IMR-90 (cell line): ENCODE measurements at regions not wholly inside any gene's neighbourhood (a gene's known extent, or its start where the extent isn't known, plus 50 kb on each side); places are given as distances from the start of the nearest gene placed in this dataset.

Experiments used
- ATAC-seq: fragments of 200-7000 bp; cut with Tn5 transposase; 2 replicates; pipeline ENCODE4 v1.9.1; 2020; ENCODE audit warnings: low read depth, mild to moderate bottlenecking, moderate library complexity
- BruUV-seq: library from RNA; stranded (reverse); fragments of 400-500 nt; replicated peaks from 2 replicates; lab custom pipeline; 2021; lab: Mats Ljungman, UMichigan
- CTCF ChIA-PET: fragments of 300-600 bp; formaldehyde crosslinking; extraction: SDS; loops from one replicate; lab custom pipeline; 2021; ENCODE audit warnings: antibody characterized with exemption; lab: Yijun Ruan, JAX
- POLR2A ChIA-PET: fragments of 300-600 bp; sonication (Branson Sonifier 250); formaldehyde crosslinking; loops from one replicate; lab custom pipeline; 2022; ENCODE audit warnings: antibody characterized with exemption; ENCODE audit not compliant: unreplicated experiment; lab: Charles Lee
- DNase-seq: peaks from one replicate; pipeline ENCODE4 v3.0.0; 2013
- H2AFZ ChIP-seq: replicated peaks from 2 replicates; pipeline ENCODE3; 2013; ENCODE audit warnings: low read length, mild to moderate bottlenecking; ENCODE audit not compliant: poor library complexity
- H2AK5ac ChIP-seq: 2 replicates; pipeline ENCODE4 v1.6.1; 2013; ENCODE audit warnings: low read depth, low read length, inconsistent platforms
- H2AK9ac ChIP-seq: replicated peaks from 2 replicates; pipeline ENCODE3; 2013; ENCODE audit warnings: mild to moderate bottlenecking, low read depth, low read length, moderate library complexity; ENCODE audit not compliant: poor library complexity
- H2BK120ac ChIP-seq: 2 replicates; pipeline ENCODE4 v1.6.1; 2013; ENCODE audit warnings: low read depth, low read length, inconsistent platforms
- H2BK15ac ChIP-seq: 3 replicates; pipeline ENCODE4 v1.6.1; 2013; ENCODE audit warnings: low read depth, low read length, inconsistent platforms
- H2BK20ac ChIP-seq: 2 replicates; pipeline ENCODE4 v1.6.1; 2013; ENCODE audit warnings: low read depth, mild to moderate bottlenecking, inconsistent platforms, low read length, moderate library complexity
- H2BK5ac ChIP-seq: 2 replicates; pipeline ENCODE4 v1.6.1; 2013; ENCODE audit warnings: mild to moderate bottlenecking, low read depth, low read length, inconsistent platforms; ENCODE audit not compliant: poor library complexity, severe bottlenecking
- H3K14ac ChIP-seq: replicated peaks from 2 replicates; pipeline ENCODE4 v1.6.1; 2013; ENCODE audit warnings: low read depth, low read length, inconsistent platforms
- H3K18ac ChIP-seq: 2 replicates; pipeline ENCODE4 v1.6.1; 2013; ENCODE audit warnings: low read depth, low read length, control low read depth
- H3K23ac ChIP-seq: 2 replicates; pipeline ENCODE4 v1.6.1; 2013; ENCODE audit warnings: low read depth, low read length, inconsistent platforms
- H3K27ac ChIP-seq: 2 replicates; pipeline ENCODE4 v1.5.1; 2013; ENCODE audit warnings: mild to moderate bottlenecking, control low read depth, low read length; ENCODE audit not compliant: insufficient read depth
- H3K27me3 ChIP-seq: 2 replicates; pipeline ENCODE4 v1.6.1; 2013; ENCODE audit warnings: low read length; ENCODE audit not compliant: control insufficient read depth, insufficient read depth
- H3K36me3 ChIP-seq: 2 replicates; pipeline ENCODE4 v1.6.1; 2013; ENCODE audit warnings: low read length, mixed read lengths; ENCODE audit not compliant: control insufficient read depth, insufficient read depth
- H3K4ac ChIP-seq: 2 replicates; pipeline ENCODE4 v1.6.1; 2013; ENCODE audit warnings: low read depth, low read length, inconsistent platforms
- H3K4me1 ChIP-seq: 2 replicates; pipeline ENCODE4 v1.6.1; 2013; ENCODE audit warnings: low read length, mixed read lengths; ENCODE audit not compliant: control insufficient read depth, insufficient read depth
- H3K4me2 ChIP-seq: 2 replicates; pipeline ENCODE4 v1.6.1; 2013; ENCODE audit warnings: low read depth, mild to moderate bottlenecking, control low read depth, low read length, moderate library complexity
- H3K4me3 ChIP-seq: 2 replicates; pipeline ENCODE4 v1.5.1; 2013; ENCODE audit warnings: low read depth, mild to moderate bottlenecking, control low read depth, low read length, moderate library complexity; ENCODE audit not compliant: insufficient read depth
- H3K56ac ChIP-seq: 2 replicates; pipeline ENCODE4 v1.6.1; 2013; ENCODE audit warnings: low read length, inconsistent platforms; ENCODE audit not compliant: insufficient read depth; ENCODE audit errors: extremely low read depth
- H3K79me1 ChIP-seq, 2 experiments: 2 replicates each; pipeline ENCODE4 v1.6.1; 2013; ENCODE audit warnings: low read length in 2 of 2, inconsistent platforms in 1 of 2, low read depth in 1 of 2
- H3K9ac ChIP-seq: 2 replicates; pipeline ENCODE4 v1.6.1; 2013; ENCODE audit warnings: low read depth, low read length, control low read depth
- H3K9me1 ChIP-seq: 2 replicates; pipeline ENCODE4 v1.6.1; 2013; ENCODE audit warnings: low read length, inconsistent platforms; ENCODE audit not compliant: insufficient read depth
- H3K9me3 ChIP-seq: 2 replicates; pipeline ENCODE4 v1.6.1; 2013; ENCODE audit warnings: low read length; ENCODE audit not compliant: control insufficient read depth, insufficient read depth
- H4K20me1 ChIP-seq: 2 replicates; pipeline ENCODE4 v1.6.1; 2013; ENCODE audit warnings: low read length, inconsistent platforms; ENCODE audit not compliant: insufficient read depth
- H4K5ac ChIP-seq: 2 replicates; pipeline ENCODE4 v1.6.1; 2013; ENCODE audit warnings: mild to moderate bottlenecking, low read depth, low read length, control low read depth
- H4K8ac ChIP-seq, 2 experiments: 2 replicates each; pipeline ENCODE4 v1.6.1; 2013; ENCODE audit warnings: low read depth in 2 of 2, low read length in 2 of 2, control low read depth in 1 of 2, inconsistent platforms in 1 of 2
- H4K91ac ChIP-seq: 2 replicates; pipeline ENCODE4 v1.6.1; 2013; ENCODE audit warnings: low read depth, low read length, inconsistent platforms; ENCODE audit not compliant: insufficient read depth
- BHLHE40 ChIP-seq: fragments of 150-350 bp; IDR thresholded peaks from 2 replicates; pipeline ENCODE4 v1.6.1; 2016; ENCODE audit warnings: mild to moderate bottlenecking, low read depth, low read length
- CEBPB ChIP-seq: IDR thresholded peaks from 2 replicates; pipeline ENCODE4 v1.6.1; 2012; ENCODE audit warnings: low read depth, low read length, improper control_type of control experiment
- CHD1 ChIP-seq: IDR thresholded peaks from 2 replicates; pipeline ENCODE4 v1.6.1; 2012; ENCODE audit warnings: low read depth, low read length, improper control_type of control experiment
- FOS ChIP-seq: fragments of 150-350 bp; IDR thresholded peaks from 2 replicates; pipeline ENCODE4 v1.6.1; 2016; ENCODE audit warnings: low read depth, low read length
- MAFK ChIP-seq: IDR thresholded peaks from 2 replicates; pipeline ENCODE4 v1.6.1; 2012; ENCODE audit warnings: low read depth, low read length, improper control_type of control experiment
- MAZ ChIP-seq: IDR thresholded peaks from 2 replicates; pipeline ENCODE4 v1.6.1; 2012; ENCODE audit warnings: low read depth, mild to moderate bottlenecking, low read length, improper control_type of control experiment, moderate library complexity, borderline replicate concordance
- MXI1 ChIP-seq: IDR thresholded peaks from 2 replicates; pipeline ENCODE4 v1.6.1; 2012; ENCODE audit warnings: low read depth, mild to moderate bottlenecking, low read length, moderate library complexity, borderline replicate concordance
- NFE2L2 ChIP-seq: fragments of 150-350 bp; IDR thresholded peaks from 2 replicates; pipeline ENCODE4 v1.6.1; 2016; ENCODE audit warnings: low read depth, mild to moderate bottlenecking, low read length
- POLR2A ChIP-seq: IDR thresholded peaks from 2 replicates; pipeline ENCODE4 v1.6.1; 2012; ENCODE audit warnings: mild to moderate bottlenecking, low read depth, low read length
- RAD21 ChIP-seq: IDR thresholded peaks from 2 replicates; pipeline ENCODE4 v1.6.1; 2012; ENCODE audit warnings: low read length, improper control_type of control experiment
- RCOR1 ChIP-seq: IDR thresholded peaks from 2 replicates; pipeline ENCODE4 v1.6.1; 2012; ENCODE audit warnings: mild to moderate bottlenecking, low read length, improper control_type of control experiment; ENCODE audit not compliant: insufficient replicate concordance
- RFX5 ChIP-seq: IDR thresholded peaks from 2 replicates; pipeline ENCODE4 v1.8.0; 2012; ENCODE audit warnings: low read depth, mild to moderate bottlenecking, low read length, moderate library complexity
- SMC3 ChIP-seq: fragments of 150-350 bp; IDR thresholded peaks from 2 replicates; pipeline ENCODE4 v1.6.1; 2016; ENCODE audit warnings: low read depth, mild to moderate bottlenecking, antibody characterized with exemption, low read length, moderate library complexity
- USF2 ChIP-seq: fragments of 150-350 bp; IDR thresholded peaks from 2 replicates; pipeline ENCODE4 v1.6.1; 2017; ENCODE audit warnings: mild to moderate bottlenecking, antibody characterized with exemption, low read length, low read depth
- WGBS, 2 experiments: methylation state at CpG; one replicate each; pipeline versions ENCODE4 v1.1.5 to v1.1.7; 2013; ENCODE audit warnings: missing lambda C conversion rate in 2 of 2; ENCODE audit not compliant: insufficient read length in 1 of 2; ENCODE audit errors: extremely low coverage in 2 of 2; 5-methylcytosine and 5-hydroxymethylcytosine counted together
- dilution Hi-C: fragments of 300-500 bp; cut with HindIII; formaldehyde crosslinking; loops from one replicate; pipeline ENCODE4 v1.14.3; 2018; ENCODE audit warnings: low sequenced_read_pairs; ENCODE audit not compliant: unreplicated experiment
- in situ Hi-C: fragments of 300-500 bp; cut with MboI; formaldehyde crosslinking; loops from 3 replicates; pipeline ENCODE4 v1.14.3; 2019; ENCODE audit warnings: low sequenced_read_pairs, inconsistent platforms, mixed read lengths
- intact Hi-C: fragments of 100-400 bp; cut with micrococcal nuclease; formaldehyde crosslinking; loops from 2 replicates; pipeline ENCODE4 v1.10.0; 2022
- TF ChIP-seq, protein P1 (sequence below): conservative IDR thresholded peaks from 2 replicates; pipeline ENCODE4 v1.5.1; 2012; ENCODE audit warnings: mild to moderate bottlenecking, low read depth, low read length, improper control_type of control experiment
- TF ChIP-seq, protein P2 (sequence below): fragments of 150-350 bp; IDR thresholded peaks from 2 replicates; pipeline ENCODE4 v1.6.1; 2016; ENCODE audit warnings: low read depth, mild to moderate bottlenecking, low read length, moderate library complexity, borderline replicate concordance

- TF ChIP-seq MXI1, result no peak
- TF ChIP-seq, protein P1, sequence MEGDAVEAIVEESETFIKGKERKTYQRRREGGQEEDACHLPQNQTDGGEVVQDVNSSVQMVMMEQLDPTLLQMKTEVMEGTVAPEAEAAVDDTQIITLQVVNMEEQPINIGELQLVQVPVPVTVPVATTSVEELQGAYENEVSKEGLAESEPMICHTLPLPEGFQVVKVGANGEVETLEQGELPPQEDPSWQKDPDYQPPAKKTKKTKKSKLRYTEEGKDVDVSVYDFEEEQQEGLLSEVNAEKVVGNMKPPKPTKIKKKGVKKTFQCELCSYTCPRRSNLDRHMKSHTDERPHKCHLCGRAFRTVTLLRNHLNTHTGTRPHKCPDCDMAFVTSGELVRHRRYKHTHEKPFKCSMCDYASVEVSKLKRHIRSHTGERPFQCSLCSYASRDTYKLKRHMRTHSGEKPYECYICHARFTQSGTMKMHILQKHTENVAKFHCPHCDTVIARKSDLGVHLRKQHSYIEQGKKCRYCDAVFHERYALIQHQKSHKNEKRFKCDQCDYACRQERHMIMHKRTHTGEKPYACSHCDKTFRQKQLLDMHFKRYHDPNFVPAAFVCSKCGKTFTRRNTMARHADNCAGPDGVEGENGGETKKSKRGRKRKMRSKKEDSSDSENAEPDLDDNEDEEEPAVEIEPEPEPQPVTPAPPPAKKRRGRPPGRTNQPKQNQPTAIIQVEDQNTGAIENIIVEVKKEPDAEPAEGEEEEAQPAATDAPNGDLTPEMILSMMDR, result no peak
- TF ChIP-seq NFE2L2, result no peak
- TF ChIP-seq RAD21, result no peak
- no peak for TF ChIP-seq RCOR1
- TF ChIP-seq USF2, result no peak
- TF ChIP-seq, protein P2, sequence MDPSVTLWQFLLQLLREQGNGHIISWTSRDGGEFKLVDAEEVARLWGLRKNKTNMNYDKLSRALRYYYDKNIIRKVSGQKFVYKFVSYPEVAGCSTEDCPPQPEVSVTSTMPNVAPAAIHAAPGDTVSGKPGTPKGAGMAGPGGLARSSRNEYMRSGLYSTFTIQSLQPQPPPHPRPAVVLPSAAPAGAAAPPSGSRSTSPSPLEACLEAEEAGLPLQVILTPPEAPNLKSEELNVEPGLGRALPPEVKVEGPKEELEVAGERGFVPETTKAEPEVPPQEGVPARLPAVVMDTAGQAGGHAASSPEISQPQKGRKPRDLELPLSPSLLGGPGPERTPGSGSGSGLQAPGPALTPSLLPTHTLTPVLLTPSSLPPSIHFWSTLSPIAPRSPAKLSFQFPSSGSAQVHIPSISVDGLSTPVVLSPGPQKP, result no peak
- TF ChIP-seq MAFK, result no peak
- no peak for TF ChIP-seq CHD1
- no peak for TF ChIP-seq FOS
- no peak for TF ChIP-seq RFX5
- no peak for TF ChIP-seq MAZ
- no peak for TF ChIP-seq CEBPB
- TF ChIP-seq BHLHE40, result no peak
- TF ChIP-seq POLR2A, result no peak
- TF ChIP-seq SMC3, result no peak
- WGBS, 2 experiments, result no CpG with 5 or more reads among the region's 2 CpGs
- no peak for DNase-seq
- no peak overlapping the region for H3K14ac ChIP-seq
- H3K9me3 ChIP-seq, result no peaks in the 10 kb centered on the region
- no peak overlapping the region for H3K18ac ChIP-seq
- H3K27me3 ChIP-seq, result no peaks in the 10 kb centered on the region
- H3K9me1 ChIP-seq, result no peaks in the 10 kb centered on the region
- H3K4me1 ChIP-seq, result no peaks in the 10 kb centered on the region
- no peak overlapping the region for H4K91ac ChIP-seq
- H3K56ac ChIP-seq, result no peak overlapping the region
- ChIA-PET CTCF (no interaction called here), POLR2A (no interaction called here)
- no peaks in the 10 kb centered on the region for H4K20me1 ChIP-seq
- no peak overlapping the region for H4K8ac ChIP-seq
- H3K23ac ChIP-seq, result no peak overlapping the region
- no peak overlapping the region for H3K9ac ChIP-seq
- H2AK5ac ChIP-seq, result no peak overlapping the region
- BruUV-seq, result no TSS peak
- in situ Hi-C loops (no loop called here), intact Hi-C loops (no loop called here), dilution Hi-C loops (no loop called here)
- no peak overlapping the region for H3K4me2 ChIP-seq
- no peak overlapping the region for H2AK9ac ChIP-seq
- no peak overlapping the region for H2BK15ac ChIP-seq
- H3K27ac ChIP-seq, result no peak overlapping the region
- H2BK5ac ChIP-seq, result no peak overlapping the region
- no peaks in the 10 kb centered on the region for H3K79me1 ChIP-seq
- no peak overlapping the region for H2AFZ ChIP-seq
- H2BK120ac ChIP-seq, result no peak overlapping the region
- no peak overlapping the region for H4K5ac ChIP-seq
- H3K4me3 ChIP-seq, result no peak overlapping the region
- H3K36me3 ChIP-seq, result no peaks in the 10 kb centered on the region
- no peak for ATAC-seq
- H2BK20ac ChIP-seq, result no peak overlapping the region
- H3K4ac ChIP-seq, result no peak overlapping the region
Observed at GRCh38 chr18:32596501-32596900, 125.8 kb upstream of the GAREM1 start.
